DND-41 (cell line): ENCODE measurements at regions not wholly inside any gene's neighbourhood (a gene's known extent, or its start where the extent isn't known, plus 50 kb on each side); places are given as distances from the start of the nearest gene placed in this dataset.
"Not testable (repeated sequence)": the region's sequence is repeated elsewhere in the genome, so short reads cannot be mapped to it uniquely, and the experiment has no call there.

ENCODE experiments used
- ATAC-seq: fragments of 200-7000 bp; cut with Tn5 transposase; 3 replicates; pipeline ENCODE4 v1.9.1; 2021; ENCODE audit warnings: low read depth; ENCODE audit not compliant: insufficient read depth
- DNase-seq: peaks from one replicate; pipeline ENCODE4 v3.0.0-alpha.2; 2020
- H2AFZ ChIP-seq: 2 replicates; pipeline ENCODE4 v1.6.0; 2012; ENCODE audit warnings: low read depth, low read length
- H3K27ac ChIP-seq: 2 replicates; pipeline ENCODE4 v1.5.1; 2012; ENCODE audit warnings: low read length, inconsistent platforms
- H3K27me3 ChIP-seq: fragments of 200-600 bp; sonication (generic); 2 replicates; pipeline ENCODE4 v1.6.0; 2012; ENCODE audit warnings: low read length, mild to moderate bottlenecking, inconsistent platforms; ENCODE audit not compliant: insufficient read depth, poor library complexity
- H3K36me3 ChIP-seq: 2 replicates; pipeline ENCODE4 v1.5.1; 2012; ENCODE audit warnings: low read length, inconsistent platforms; ENCODE audit not compliant: insufficient read depth
- H3K4me1 ChIP-seq: 2 replicates; pipeline ENCODE4 v1.5.1; 2012; ENCODE audit warnings: mild to moderate bottlenecking, low read length; ENCODE audit not compliant: insufficient read depth
- H3K4me2 ChIP-seq: 2 replicates; pipeline ENCODE4 v1.6.0; 2012; ENCODE audit warnings: mild to moderate bottlenecking, moderate library complexity, low read length, inconsistent platforms; ENCODE audit not compliant: insufficient read depth
- H3K4me3 ChIP-seq, 2 experiments: fragments of 200-600 bp in 1 of 2; shearing (Covaris generic) in 1 of 2; 2 replicates each; pipeline ENCODE4 v1.5.1; 2012 to 2016; ENCODE audit warnings: inconsistent platforms in 2 of 2, low read length in 2 of 2, mild to moderate bottlenecking in 2 of 2, low read depth in 1 of 2, moderate library complexity in 1 of 2
- H3K79me2 ChIP-seq: 2 replicates; pipeline ENCODE4 v1.6.0; 2012; ENCODE audit warnings: low read length, inconsistent platforms; ENCODE audit not compliant: insufficient read depth
- H3K9ac ChIP-seq: 2 replicates; pipeline ENCODE4 v1.6.0; 2012; ENCODE audit warnings: low read depth, mild to moderate bottlenecking, inconsistent platforms, low read length, moderate library complexity
- H3K9me3 ChIP-seq: 2 replicates; pipeline ENCODE4 v1.5.1; 2012; ENCODE audit warnings: low read length, moderate library complexity, mild to moderate bottlenecking, inconsistent platforms; ENCODE audit not compliant: insufficient read depth, severe bottlenecking
- H4K20me1 ChIP-seq: 2 replicates; pipeline ENCODE4 v1.6.0; 2012; ENCODE audit warnings: low read length; ENCODE audit not compliant: insufficient read depth

- not testable (repeated sequence) for H3K4me3 ChIP-seq, H4K20me1 ChIP-seq, H3K9me3 ChIP-seq, H3K4me1 ChIP-seq, H2AFZ ChIP-seq, H3K27ac ChIP-seq, H3K36me3 ChIP-seq, ATAC-seq, H3K4me2 ChIP-seq, H3K27me3 ChIP-seq, H3K9ac ChIP-seq, H3K79me2 ChIP-seq, DNase-seq
Measured at GRCh38 chr17:20674374-20674773, 94.8 kb downstream of the CDRT15L2 start.

GRCh38 chr17:20675707-20676106, 96.2 kb downstream of the CDRT15L2 start:
- H3K4me2 ChIP-seq, H3K27ac ChIP-seq, H3K9me3 ChIP-seq, H3K79me2 ChIP-seq, H3K9ac ChIP-seq, H2AFZ ChIP-seq, H4K20me1 ChIP-seq, H3K4me1 ChIP-seq, DNase-seq, H3K27me3 ChIP-seq, H3K4me3 ChIP-seq, H3K36me3 ChIP-seq, ATAC-seq: not testable (repeated sequence)

DNA sequence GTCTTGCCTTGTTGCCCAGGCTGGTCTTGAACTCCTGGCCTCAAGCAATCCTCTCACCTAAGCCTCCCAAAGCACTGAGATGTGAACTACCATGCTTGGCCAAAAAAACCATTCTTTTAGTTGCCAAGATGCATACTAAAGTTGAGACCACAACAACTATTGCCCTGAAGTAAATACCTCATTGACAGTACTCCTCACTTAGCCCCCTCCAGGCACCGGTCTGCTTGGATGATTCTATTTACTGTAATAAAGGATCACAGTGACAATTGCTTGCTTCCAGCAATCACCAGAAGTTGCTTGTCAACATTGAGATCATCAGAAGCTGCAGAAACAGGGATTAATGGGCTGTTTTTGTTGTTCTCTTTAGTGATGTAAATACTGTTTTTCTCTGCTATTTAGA, 97.1 kb downstream of the CDRT15L2 start:
- not testable (repeated sequence) for H3K4me2 ChIP-seq, H3K36me3 ChIP-seq, H3K4me3 ChIP-seq, H4K20me1 ChIP-seq, DNase-seq, H3K27ac ChIP-seq, H3K9ac ChIP-seq, H3K4me1 ChIP-seq, H3K79me2 ChIP-seq, H3K27me3 ChIP-seq, H2AFZ ChIP-seq, H3K9me3 ChIP-seq, ATAC-seq

DNA sequence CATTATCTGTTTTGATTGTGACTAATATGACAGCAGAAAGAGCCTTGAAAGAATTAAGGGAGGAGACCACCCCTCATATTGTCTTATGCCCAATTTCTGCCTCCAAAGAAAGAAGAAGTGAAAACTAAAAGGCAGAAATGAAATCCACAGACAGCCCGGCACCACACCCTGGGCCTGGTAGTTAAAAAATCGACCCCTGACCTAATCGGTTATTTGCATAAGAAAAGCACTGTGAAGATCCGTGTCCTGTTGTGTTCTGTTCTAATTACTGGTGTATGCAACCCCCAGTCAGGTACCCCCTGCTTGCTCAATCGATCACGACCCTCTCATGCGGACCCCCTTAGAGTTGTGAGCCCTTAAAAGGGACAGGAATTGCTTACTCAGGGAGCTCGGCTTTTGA, 97.9 kb downstream of the CDRT15L2 start:
- not testable (repeated sequence) for DNase-seq, H3K9ac ChIP-seq, H3K27ac ChIP-seq, ATAC-seq, H4K20me1 ChIP-seq, H3K9me3 ChIP-seq, H3K4me2 ChIP-seq, H2AFZ ChIP-seq, H3K4me1 ChIP-seq, H3K27me3 ChIP-seq, H3K4me3 ChIP-seq, H3K79me2 ChIP-seq, H3K36me3 ChIP-seq

GRCh38 chr17:20678424-20678823, 98.9 kb downstream of the CDRT15L2 start:
- not testable (repeated sequence) for H3K4me3 ChIP-seq, H3K9me3 ChIP-seq, ATAC-seq, H3K36me3 ChIP-seq, DNase-seq, H3K4me1 ChIP-seq, H2AFZ ChIP-seq, H3K4me2 ChIP-seq, H3K27me3 ChIP-seq, H4K20me1 ChIP-seq, H3K79me2 ChIP-seq, H3K9ac ChIP-seq, H3K27ac ChIP-seq

DNA sequence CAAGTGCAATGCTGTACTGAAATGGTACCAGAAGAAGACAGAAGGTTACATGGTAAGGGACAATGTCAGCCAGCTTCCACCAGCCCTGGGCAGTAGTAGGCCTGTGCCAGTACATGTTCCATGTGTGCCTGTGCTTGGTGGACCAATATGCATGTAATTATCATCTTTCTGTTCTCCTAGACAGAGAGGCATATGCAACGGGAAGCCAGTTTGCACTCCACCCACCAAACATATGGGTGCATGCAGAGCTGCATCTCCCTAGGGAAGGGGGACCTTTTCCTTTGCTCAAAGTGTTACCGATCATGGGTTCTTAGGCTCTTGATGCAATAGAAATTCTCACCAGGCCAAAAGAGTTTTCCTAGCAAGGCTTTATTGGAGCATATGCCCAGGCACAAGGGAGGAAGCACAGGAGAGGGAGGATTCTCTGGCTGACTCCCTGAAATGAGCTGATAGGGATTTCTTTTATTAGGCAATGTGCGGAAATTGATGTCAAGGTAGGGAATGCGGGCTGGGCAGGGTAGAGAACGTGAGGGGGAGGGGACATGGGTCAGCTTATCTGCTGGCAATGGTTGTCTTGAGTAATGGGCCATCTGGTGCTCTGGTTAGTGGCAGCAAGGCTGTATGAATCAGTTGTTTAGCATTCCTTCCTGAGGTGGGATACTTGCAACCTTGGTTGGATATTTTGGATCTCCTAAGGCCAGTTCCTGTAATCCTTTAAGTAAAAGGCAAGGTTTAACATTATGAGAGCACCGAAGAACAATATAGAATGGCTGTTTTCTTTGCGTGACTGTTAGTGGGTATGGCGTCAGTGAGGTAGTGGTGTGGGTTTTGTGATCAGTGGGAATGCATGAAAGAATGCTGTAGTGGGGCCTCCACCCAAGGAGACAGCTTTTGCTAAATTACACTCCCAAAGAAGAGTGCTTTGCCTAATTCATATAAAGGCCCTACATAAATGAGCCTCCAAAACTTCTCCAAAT, 102.5 kb downstream of the CDRT15L2 start:
- H3K4me1 ChIP-seq, DNase-seq, H3K9me3 ChIP-seq, H3K36me3 ChIP-seq, H2AFZ ChIP-seq, H3K27ac ChIP-seq, H4K20me1 ChIP-seq, H3K79me2 ChIP-seq, H3K4me3 ChIP-seq, ATAC-seq, H3K27me3 ChIP-seq, H3K4me2 ChIP-seq, H3K9ac ChIP-seq: not testable (repeated sequence)

DNA sequence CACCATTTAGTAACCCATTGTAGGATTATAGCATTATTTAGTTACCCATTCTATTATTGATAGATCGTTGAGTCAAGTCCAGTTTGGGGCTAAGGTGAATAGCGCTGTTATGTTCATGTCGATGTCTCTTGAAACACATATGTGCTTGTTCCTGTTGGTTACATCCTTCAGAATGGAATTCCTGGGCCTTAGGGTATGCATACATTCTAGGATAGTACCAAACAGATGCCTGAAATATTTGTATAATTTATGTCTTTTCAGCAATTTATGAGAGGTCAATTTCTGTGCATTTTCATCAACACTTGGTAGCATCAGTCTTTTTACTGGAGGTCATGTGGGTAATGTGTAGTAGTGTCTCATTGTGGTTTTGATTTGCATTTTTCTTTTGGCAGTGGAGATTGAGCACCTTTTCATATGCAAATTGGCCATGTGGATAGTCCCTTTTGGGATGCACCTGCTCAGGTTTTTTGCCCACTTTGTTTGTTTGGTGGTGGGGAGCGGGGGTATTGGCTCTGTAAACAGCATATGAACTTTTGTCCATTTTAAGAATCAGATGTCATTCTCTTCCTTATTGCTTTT, 104.2 kb downstream of the CDRT15L2 start:
- H4K20me1 ChIP-seq, H2AFZ ChIP-seq, H3K4me3 ChIP-seq, H3K79me2 ChIP-seq, H3K9ac ChIP-seq, H3K9me3 ChIP-seq, H3K36me3 ChIP-seq, ATAC-seq, H3K4me2 ChIP-seq, H3K27me3 ChIP-seq, DNase-seq, H3K4me1 ChIP-seq, H3K27ac ChIP-seq: not testable (repeated sequence)

GRCh38 chr17:20684975-20685374, 105.5 kb downstream of the CDRT15L2 start:
- H3K9ac ChIP-seq, H3K9me3 ChIP-seq, H4K20me1 ChIP-seq, H3K27ac ChIP-seq, H3K4me1 ChIP-seq, H3K27me3 ChIP-seq, ATAC-seq, H3K36me3 ChIP-seq, H2AFZ ChIP-seq, H3K79me2 ChIP-seq, DNase-seq, H3K4me2 ChIP-seq, H3K4me3 ChIP-seq: not testable (repeated sequence)
